ENCODE measurements at regions not wholly inside any gene's neighbourhood (a gene's known extent, or its start where the extent isn't known, plus 50 kb on each side); places are given as distances from the start of the nearest gene placed in this dataset.

- TF ChIP-seq EZH2 (IDR thresholded peaks at IDR 0.05; ENCODE audit: low read length) (no peak), CTCF (optimal IDR thresholded peaks at IDR 0.05 in 1 of 3, IDR thresholded peaks at IDR 0.05 in 1 of 3, conservative IDR thresholded peaks at IDR 0.05 in 1 of 3; ENCODE audit: extremely low read depth in 1 of 3, insufficient read depth in 2 of 3, low read length in 3 of 3) (no peak)
These were observed 162.4 kb downstream of the PCDH20 start for GRCh38 chr13:61253105-61253877.
